ENCODE measurements at regions not wholly inside any gene's neighbourhood (a gene's known extent, or its start where the extent isn't known, plus 50 kb on each side); places are given as distances from the start of the nearest gene placed in this dataset.

DNA sequence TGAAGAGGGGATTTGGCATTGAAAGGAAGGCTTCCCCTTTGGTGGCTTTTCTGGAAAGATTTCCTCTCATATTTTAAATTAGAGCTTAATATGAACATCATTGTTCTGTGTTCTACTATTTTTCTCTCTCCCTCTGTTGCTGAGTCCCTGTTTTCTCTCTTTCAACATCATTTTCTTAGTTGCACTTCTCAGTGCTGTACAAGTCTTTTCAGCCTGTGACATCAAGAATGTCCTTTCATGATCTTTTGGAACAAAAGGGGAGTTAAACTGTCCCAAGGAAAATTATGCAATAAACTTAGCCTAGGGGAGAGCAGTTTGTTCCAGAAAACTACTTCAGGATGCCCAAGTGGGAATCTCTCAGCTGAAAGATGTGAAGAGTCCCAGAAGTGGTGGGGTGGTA is 325.1 kb downstream of the IL20RB start:
- TF ChIP-seq, protein P1, sequence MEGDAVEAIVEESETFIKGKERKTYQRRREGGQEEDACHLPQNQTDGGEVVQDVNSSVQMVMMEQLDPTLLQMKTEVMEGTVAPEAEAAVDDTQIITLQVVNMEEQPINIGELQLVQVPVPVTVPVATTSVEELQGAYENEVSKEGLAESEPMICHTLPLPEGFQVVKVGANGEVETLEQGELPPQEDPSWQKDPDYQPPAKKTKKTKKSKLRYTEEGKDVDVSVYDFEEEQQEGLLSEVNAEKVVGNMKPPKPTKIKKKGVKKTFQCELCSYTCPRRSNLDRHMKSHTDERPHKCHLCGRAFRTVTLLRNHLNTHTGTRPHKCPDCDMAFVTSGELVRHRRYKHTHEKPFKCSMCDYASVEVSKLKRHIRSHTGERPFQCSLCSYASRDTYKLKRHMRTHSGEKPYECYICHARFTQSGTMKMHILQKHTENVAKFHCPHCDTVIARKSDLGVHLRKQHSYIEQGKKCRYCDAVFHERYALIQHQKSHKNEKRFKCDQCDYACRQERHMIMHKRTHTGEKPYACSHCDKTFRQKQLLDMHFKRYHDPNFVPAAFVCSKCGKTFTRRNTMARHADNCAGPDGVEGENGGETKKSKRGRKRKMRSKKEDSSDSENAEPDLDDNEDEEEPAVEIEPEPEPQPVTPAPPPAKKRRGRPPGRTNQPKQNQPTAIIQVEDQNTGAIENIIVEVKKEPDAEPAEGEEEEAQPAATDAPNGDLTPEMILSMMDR (conservative IDR thresholded peaks at IDR 0.05; ENCODE audit: low read depth, low read length) = no peak
- no peak for TF ChIP-seq EZH2 (IDR thresholded peaks at IDR 0.05; ENCODE audit: borderline replicate concordance, low read depth, low read length, poor library complexity, severe bottlenecking)

All from A673 (cell line).